IgD-negative memory B cell (primary cell): ENCODE measurements at regions not wholly inside any gene's neighbourhood (a gene's known extent, or its start where the extent isn't known, plus 50 kb on each side); places are given as distances from the start of the nearest gene placed in this dataset.

ENCODE experiments used
- H3K27ac Mint-ChIP-seq, 3 donors: one replicate each; pipeline ENCODE4 v1.8.0; 2020 to 2022; ENCODE audit warnings: mild to moderate bottlenecking in 3 of 3, mixed read lengths in 3 of 3, moderate library complexity in 1 of 3
- H3K27me3 Mint-ChIP-seq: one replicate; pipeline ENCODE4 v1.8.0; 2021; ENCODE audit warnings: mixed read lengths
- H3K36me3 Mint-ChIP-seq: one replicate; pipeline ENCODE4 v1.8.0; 2020; ENCODE audit warnings: mild to moderate bottlenecking, mixed read lengths
- H3K4me1 Mint-ChIP-seq, 3 donors: one replicate each; pipeline ENCODE4 v1.8.0; 2020 to 2022; ENCODE audit warnings: mixed read lengths in 3 of 3, mild to moderate bottlenecking in 1 of 3
- H3K4me3 Mint-ChIP-seq, 4 donors: one replicate each; pipeline ENCODE4 v1.8.0; 2020 to 2022; ENCODE audit warnings: mild to moderate bottlenecking in 4 of 4, mixed read lengths in 4 of 4, moderate library complexity in 3 of 4
- H3K9me3 Mint-ChIP-seq, 3 donors: one replicate each; pipeline ENCODE4 v1.8.0; 2020 to 2021; ENCODE audit warnings: mixed read lengths in 3 of 3, mild to moderate bottlenecking in 1 of 3

- Mint-ChIP-seq H3K4me1 (no peaks in the 10 kb centered on the region), H3K27ac (no peak overlapping the region), H3K27me3 (no peaks in the 10 kb centered on the region), H3K4me3 (no peak overlapping the region), H3K36me3 (no peaks in the 10 kb centered on the region), H3K9me3 (peaks cover 9 to 15% (median 10%) of the 10 kb centered on the region in 3 donors)
These were observed 335.0 kb upstream of the SLC7A11 start for GRCh38 chr4:138577145-138577544.

GRCh38 chr4:138576684-138577083, 334.5 kb upstream of the SLC7A11 start:
- no peaks in the 10 kb centered on the region for H3K36me3 Mint-ChIP-seq
- H3K9me3 Mint-ChIP-seq: peaks cover 9 to 15% (median 10%) of the 10 kb centered on the region in 3 donors
- no peaks in the 10 kb centered on the region for H3K27me3 Mint-ChIP-seq
- no peak overlapping the region for H3K4me3 Mint-ChIP-seq
- H3K27ac Mint-ChIP-seq: no peak overlapping the region
- no peaks in the 10 kb centered on the region for H3K4me1 Mint-ChIP-seq

GRCh38 chr4:138573246-138573645, 331.1 kb upstream of the SLC7A11 start:
- H3K9me3 Mint-ChIP-seq: peaks cover 4 to 14% (median 8%) of the 10 kb centered on the region in 3 donors
- no peaks in the 10 kb centered on the region for H3K4me1 Mint-ChIP-seq
- no peak overlapping the region for H3K27ac Mint-ChIP-seq
- no peaks in the 10 kb centered on the region for H3K36me3 Mint-ChIP-seq
- no peaks in the 10 kb centered on the region for H3K27me3 Mint-ChIP-seq
- H3K4me3 Mint-ChIP-seq: no peak overlapping the region

GRCh38 chr4:138572007-138572406, 329.9 kb upstream of the SLC7A11 start:
- H3K36me3 Mint-ChIP-seq: no peaks in the 10 kb centered on the region
- no peaks in the 10 kb centered on the region for H3K27me3 Mint-ChIP-seq
- H3K27ac Mint-ChIP-seq: no peak overlapping the region
- peaks cover 1 to 5% (median 2%) of the 10 kb centered on the region in 3 donors for H3K9me3 Mint-ChIP-seq
- H3K4me3 Mint-ChIP-seq: no peak overlapping the region
- H3K4me1 Mint-ChIP-seq: no peaks in the 10 kb centered on the region

GRCh38 chr4:138567696-138568095, 325.5 kb upstream of the SLC7A11 start:
- Mint-ChIP-seq H3K27me3 (no peaks in the 10 kb centered on the region), H3K4me1 (no peaks in the 10 kb centered on the region), H3K36me3 (no peaks in the 10 kb centered on the region), H3K4me3 (no peak overlapping the region), H3K27ac (no peak overlapping the region), H3K9me3 (peaks cover 0 to 2% (median 0%) of the 10 kb centered on the region in 3 donors)

GRCh38 chr4:138565576-138565975, 323.4 kb upstream of the SLC7A11 start:
- H3K9me3 Mint-ChIP-seq: peaks cover 0 to 2% (median 0%) of the 10 kb centered on the region in 3 donors
- no peak overlapping the region for H3K4me3 Mint-ChIP-seq
- no peaks in the 10 kb centered on the region for H3K4me1 Mint-ChIP-seq
- H3K36me3 Mint-ChIP-seq: no peaks in the 10 kb centered on the region
- no peak overlapping the region for H3K27ac Mint-ChIP-seq
- H3K27me3 Mint-ChIP-seq: no peaks in the 10 kb centered on the region

- no peaks in the 10 kb centered on the region for H3K27me3 Mint-ChIP-seq
- no peak overlapping the region for H3K4me3 Mint-ChIP-seq
- H3K9me3 Mint-ChIP-seq: peaks cover 0 to 2% (median 0%) of the 10 kb centered on the region in 3 donors
- H3K27ac Mint-ChIP-seq: no peak overlapping the region
- no peaks in the 10 kb centered on the region for H3K4me1 Mint-ChIP-seq
- H3K36me3 Mint-ChIP-seq: no peaks in the 10 kb centered on the region
These were observed 320.4 kb upstream of the SLC7A11 start for GRCh38 chr4:138562544-138562991.

- H3K36me3 Mint-ChIP-seq: no peaks in the 10 kb centered on the region
- H3K4me3 Mint-ChIP-seq: no peak overlapping the region
- no peaks in the 10 kb centered on the region for H3K27me3 Mint-ChIP-seq
- H3K4me1 Mint-ChIP-seq: no peaks in the 10 kb centered on the region
- peaks cover 0 to 2% (median 0%) of the 10 kb centered on the region in 3 donors for H3K9me3 Mint-ChIP-seq
- H3K27ac Mint-ChIP-seq: no peak overlapping the region
These were observed 319.8 kb upstream of the SLC7A11 start for GRCh38 chr4:138561906-138562305.

- Mint-ChIP-seq H3K27ac (no peak overlapping the region), H3K4me3 (peak overlapping the region in 1 of 4 donors; percentile 73), H3K27me3 (no peaks in the 10 kb centered on the region), H3K9me3 (peaks cover 0 to 2% (median 0%) of the 10 kb centered on the region in 3 donors), H3K36me3 (no peaks in the 10 kb centered on the region), H3K4me1 (no peaks in the 10 kb centered on the region)
These were observed 319.2 kb upstream of the SLC7A11 start for GRCh38 chr4:138561276-138561880.

GRCh38 chr4:138560448-138560847, 318.3 kb upstream of the SLC7A11 start:
- Mint-ChIP-seq H3K4me1 (no peaks in the 10 kb centered on the region), H3K27ac (no peak overlapping the region), H3K36me3 (no peaks in the 10 kb centered on the region), H3K27me3 (no peaks in the 10 kb centered on the region), H3K4me3 (no peak overlapping the region), H3K9me3 (peaks cover 0 to 2% (median 0%) of the 10 kb centered on the region in 3 donors)

GRCh38 chr4:138558886-138559285, 316.7 kb upstream of the SLC7A11 start:
- Mint-ChIP-seq H3K27ac (no peak overlapping the region), H3K9me3 (peaks cover 0 to 2% (median 0%) of the 10 kb centered on the region in 3 donors), H3K4me3 (no peak overlapping the region), H3K36me3 (no peaks in the 10 kb centered on the region), H3K4me1 (no peaks in the 10 kb centered on the region), H3K27me3 (no peaks in the 10 kb centered on the region)

GRCh38 chr4:138555584-138555983, 313.4 kb upstream of the SLC7A11 start:
- peaks cover 0 to 5% (median 2%) of the 10 kb centered on the region in 3 donors for H3K9me3 Mint-ChIP-seq
- H3K36me3 Mint-ChIP-seq: no peaks in the 10 kb centered on the region
- H3K27ac Mint-ChIP-seq: no peak overlapping the region
- H3K27me3 Mint-ChIP-seq: no peaks in the 10 kb centered on the region
- H3K4me1 Mint-ChIP-seq: no peaks in the 10 kb centered on the region
- no peak overlapping the region for H3K4me3 Mint-ChIP-seq

- H3K4me1 Mint-ChIP-seq: no peaks in the 10 kb centered on the region
- H3K36me3 Mint-ChIP-seq: no peaks in the 10 kb centered on the region
- H3K27ac Mint-ChIP-seq: no peak overlapping the region
- peaks cover 0 to 5% (median 2%) of the 10 kb centered on the region in 3 donors for H3K9me3 Mint-ChIP-seq
- no peaks in the 10 kb centered on the region for H3K27me3 Mint-ChIP-seq
- no peak overlapping the region for H3K4me3 Mint-ChIP-seq
These were observed 313.0 kb upstream of the SLC7A11 start for GRCh38 chr4:138555108-138555507.

GRCh38 chr4:138553001-138553845, 311.1 kb upstream of the SLC7A11 start:
- Mint-ChIP-seq H3K4me3 (peak overlapping the region in 1 of 4 donors; percentile 52), H3K4me1 (no peaks in the 10 kb centered on the region), H3K27me3 (no peaks in the 10 kb centered on the region), H3K9me3 (peaks cover 0 to 5% (median 2%) of the 10 kb centered on the region in 3 donors), H3K36me3 (no peaks in the 10 kb centered on the region), H3K27ac (no peak overlapping the region)

- Mint-ChIP-seq H3K27ac (no peak overlapping the region), H3K9me3 (peaks cover 0 to 11% (median 6%) of the 10 kb centered on the region in 3 donors), H3K36me3 (no peaks in the 10 kb centered on the region), H3K4me3 (no peak overlapping the region), H3K27me3 (no peaks in the 10 kb centered on the region), H3K4me1 (no peaks in the 10 kb centered on the region)
These were observed 300.1 kb upstream of the SLC7A11 start for GRCh38 chr4:138542191-138542776.
